Esophagus (tissue), 2 donors: ENCODE measurements at regions not wholly inside any gene's neighbourhood (a gene's known extent, or its start where the extent isn't known, plus 50 kb on each side); places are given as distances from the start of the nearest gene placed in this dataset.

Experiments
- H3K27ac ChIP-seq, 2 donors: one replicate each; pipeline ENCODE4 v1.5.1; 2013; ENCODE audit warnings: low read depth in 2 of 2, mild to moderate bottlenecking in 2 of 2, inconsistent platforms in 1 of 2, low read length in 1 of 2, moderate library complexity in 1 of 2
- H3K27me3 ChIP-seq, 2 donors: one replicate each; pipeline ENCODE4 v1.6.1; 2013; ENCODE audit warnings: low read length in 2 of 2, control low read depth in 1 of 2, mild to moderate bottlenecking in 1 of 2; ENCODE audit not compliant: insufficient read depth in 2 of 2, control insufficient read depth in 1 of 2
- H3K36me3 ChIP-seq, 2 donors: one replicate each; pipeline ENCODE4 v1.6.1; 2013; ENCODE audit warnings: low read length in 1 of 2; ENCODE audit not compliant: control insufficient read depth in 2 of 2, insufficient read depth in 2 of 2
- H3K4me1 ChIP-seq, 2 donors: one replicate each; pipeline ENCODE4 v1.6.1; 2013; ENCODE audit warnings: low read length in 1 of 2; ENCODE audit not compliant: control insufficient read depth in 2 of 2, insufficient read depth in 2 of 2
- H3K4me3 ChIP-seq, 2 donors: one replicate each; pipeline ENCODE4 v1.5.1; 2013; ENCODE audit warnings: low read length in 2 of 2, mild to moderate bottlenecking in 2 of 2, low read depth in 1 of 2, moderate library complexity in 1 of 2
- H3K9me3 ChIP-seq, 2 donors: one replicate each; pipeline ENCODE4 v1.6.1; 2013; ENCODE audit warnings: mild to moderate bottlenecking in 2 of 2, low read depth in 1 of 2, low read length in 1 of 2, moderate library complexity in 1 of 2; ENCODE audit not compliant: control insufficient read depth in 2 of 2, insufficient read depth in 1 of 2
- WGBS, 2 donors: extraction: QIAGEN DNeasy Blood & Tissue Kit; methylation state at CpG; one replicate each; pipeline ENCODE4 v1.1.7; 2013; 5-methylcytosine and 5-hydroxymethylcytosine counted together
- donor health status: healthy with polysubstance abuse.
- donor health status: Bipolar disorder and iron deficiency.

- Histone ChIP-seq H3K36me3 (no peaks in the 10 kb centered on the region), H3K4me1 (no peaks in the 10 kb centered on the region), H3K4me3 (no peak overlapping the region), H3K9me3 (no peaks in the 10 kb centered on the region), H3K27me3 (no peaks in the 10 kb centered on the region), H3K27ac (no peak overlapping the region)
- 77 to 80% methylated on average over 5 of the region's 5 CpGs for WGBS, 2 donors
Observed at GRCh38 chr11:87437133-87437843, 399.6 kb downstream of the TMEM135 start.

GRCh38 chr11:87432022-87432421 is 394.3 kb downstream of the TMEM135 start:
- Histone ChIP-seq H3K9me3 (no peaks in the 10 kb centered on the region), H3K27ac (no peak overlapping the region), H3K4me3 (no peak overlapping the region), H3K27me3 (no peaks in the 10 kb centered on the region), H3K36me3 (no peaks in the 10 kb centered on the region), H3K4me1 (no peaks in the 10 kb centered on the region)
- whole genome bisulfite sequencing, 2 donors = 68 to 75% methylated on average over 4 of the region's 4 CpGs

GRCh38 chr11:87431392-87431791 is 393.7 kb downstream of the TMEM135 start:
- Histone ChIP-seq H3K4me1 (no peaks in the 10 kb centered on the region), H3K36me3 (no peaks in the 10 kb centered on the region), H3K27ac (no peak overlapping the region), H3K27me3 (no peaks in the 10 kb centered on the region), H3K4me3 (no peak overlapping the region), H3K9me3 (no peaks in the 10 kb centered on the region)
- WGBS, 2 donors = 82 to 87% methylated on average over 2 of the region's 2 CpGs

GRCh38 chr11:87430821-87431220 is 393.1 kb downstream of the TMEM135 start:
- Histone ChIP-seq H3K27me3 (no peaks in the 10 kb centered on the region), H3K4me3 (no peak overlapping the region), H3K27ac (no peak overlapping the region), H3K9me3 (no peaks in the 10 kb centered on the region), H3K36me3 (no peaks in the 10 kb centered on the region), H3K4me1 (no peaks in the 10 kb centered on the region)
- WGBS, 2 donors = 36 to 46% methylated on average over 3 of the region's 3 CpGs

GRCh38 chr11:87429996-87430395 is 392.3 kb downstream of the TMEM135 start:
- Histone ChIP-seq H3K27me3 (no peaks in the 10 kb centered on the region), H3K27ac (no peak overlapping the region), H3K36me3 (no peaks in the 10 kb centered on the region), H3K9me3 (no peaks in the 10 kb centered on the region), H3K4me3 (no peak overlapping the region), H3K4me1 (no peaks in the 10 kb centered on the region)
- 77 to 79% methylated on average over 3 of the region's 3 CpGs for WGBS, 2 donors

GRCh38 chr11:87428266-87428665 is 390.5 kb downstream of the TMEM135 start:
- H3K9me3 ChIP-seq = no peaks in the 10 kb centered on the region
- no peaks in the 10 kb centered on the region for H3K4me1 ChIP-seq
- no peak overlapping the region for H3K4me3 ChIP-seq
- H3K36me3 ChIP-seq = no peaks in the 10 kb centered on the region
- no peak overlapping the region for H3K27ac ChIP-seq
- WGBS, 2 donors = 76 to 77% methylated on average over 1 of the region's 1 CpG
- no peaks in the 10 kb centered on the region for H3K27me3 ChIP-seq

GRCh38 chr11:87425943-87426342 is 388.2 kb downstream of the TMEM135 start:
- Histone ChIP-seq H3K9me3 (no peaks in the 10 kb centered on the region), H3K36me3 (no peaks in the 10 kb centered on the region), H3K4me1 (no peaks in the 10 kb centered on the region), H3K27ac (no peak overlapping the region), H3K27me3 (no peaks in the 10 kb centered on the region), H3K4me3 (no peak overlapping the region)
- 83 to 88% methylated on average over 1 of the region's 1 CpG for WGBS, 2 donors

- Histone ChIP-seq H3K36me3 (no peaks in the 10 kb centered on the region), H3K27me3 (no peaks in the 10 kb centered on the region), H3K9me3 (no peaks in the 10 kb centered on the region), H3K27ac (no peak overlapping the region), H3K4me1 (no peaks in the 10 kb centered on the region), H3K4me3 (no peak overlapping the region)
- 89 to 92% methylated on average over 5 of the region's 5 CpGs for WGBS, 2 donors
Observed at GRCh38 chr11:87425391-87425790, 387.7 kb downstream of the TMEM135 start.

- H3K27ac ChIP-seq = no peak overlapping the region
- H3K4me3 ChIP-seq = no peak overlapping the region
- no peaks in the 10 kb centered on the region for H3K36me3 ChIP-seq
- no peaks in the 10 kb centered on the region for H3K9me3 ChIP-seq
- no peaks in the 10 kb centered on the region for H3K4me1 ChIP-seq
- no peaks in the 10 kb centered on the region for H3K27me3 ChIP-seq
- 79 to 88% methylated on average over 3 of the region's 3 CpGs for WGBS, 2 donors
Observed at GRCh38 chr11:87423161-87423560, 385.4 kb downstream of the TMEM135 start.

GRCh38 chr11:87422566-87422965 is 384.8 kb downstream of the TMEM135 start:
- no peaks in the 10 kb centered on the region for H3K27me3 ChIP-seq
- H3K9me3 ChIP-seq = no peaks in the 10 kb centered on the region
- no peaks in the 10 kb centered on the region for H3K4me1 ChIP-seq
- no peaks in the 10 kb centered on the region for H3K36me3 ChIP-seq
- no peak overlapping the region for H3K4me3 ChIP-seq
- WGBS, 2 donors = 62 to 68% methylated on average over 3 of the region's 3 CpGs
- H3K27ac ChIP-seq = no peak overlapping the region
